ENCODE measurements at regions not wholly inside any gene's neighbourhood (a gene's known extent, or its start where the extent isn't known, plus 50 kb on each side); places are given as distances from the start of the nearest gene placed in this dataset.

DNA sequence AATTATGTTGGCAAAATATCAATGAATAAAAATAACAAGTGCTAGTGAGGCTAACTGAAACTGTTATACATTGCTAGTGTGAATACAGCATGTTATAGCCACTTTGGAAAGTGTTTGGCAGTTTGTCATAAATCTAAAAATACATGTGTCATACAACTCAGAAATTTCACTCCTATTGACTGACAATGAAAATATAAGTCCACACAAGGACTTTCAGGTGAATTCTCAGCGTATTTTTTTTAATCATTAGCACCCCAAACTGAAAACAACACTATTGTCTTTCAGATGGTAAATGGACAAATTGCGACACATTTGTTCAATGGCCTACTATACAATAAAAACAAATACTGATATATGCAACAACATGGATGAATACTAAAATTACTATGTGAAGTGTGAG, 884.8 kb downstream of the TRIB2 start:
- TF ChIP-seq, protein P1, sequence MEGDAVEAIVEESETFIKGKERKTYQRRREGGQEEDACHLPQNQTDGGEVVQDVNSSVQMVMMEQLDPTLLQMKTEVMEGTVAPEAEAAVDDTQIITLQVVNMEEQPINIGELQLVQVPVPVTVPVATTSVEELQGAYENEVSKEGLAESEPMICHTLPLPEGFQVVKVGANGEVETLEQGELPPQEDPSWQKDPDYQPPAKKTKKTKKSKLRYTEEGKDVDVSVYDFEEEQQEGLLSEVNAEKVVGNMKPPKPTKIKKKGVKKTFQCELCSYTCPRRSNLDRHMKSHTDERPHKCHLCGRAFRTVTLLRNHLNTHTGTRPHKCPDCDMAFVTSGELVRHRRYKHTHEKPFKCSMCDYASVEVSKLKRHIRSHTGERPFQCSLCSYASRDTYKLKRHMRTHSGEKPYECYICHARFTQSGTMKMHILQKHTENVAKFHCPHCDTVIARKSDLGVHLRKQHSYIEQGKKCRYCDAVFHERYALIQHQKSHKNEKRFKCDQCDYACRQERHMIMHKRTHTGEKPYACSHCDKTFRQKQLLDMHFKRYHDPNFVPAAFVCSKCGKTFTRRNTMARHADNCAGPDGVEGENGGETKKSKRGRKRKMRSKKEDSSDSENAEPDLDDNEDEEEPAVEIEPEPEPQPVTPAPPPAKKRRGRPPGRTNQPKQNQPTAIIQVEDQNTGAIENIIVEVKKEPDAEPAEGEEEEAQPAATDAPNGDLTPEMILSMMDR (IDR thresholded peaks at IDR 0.05): no peak
- no CpG with 5 or more reads among the region's 2 CpGs for WGBS (ENCODE audit: insufficient coverage)

DNA sequence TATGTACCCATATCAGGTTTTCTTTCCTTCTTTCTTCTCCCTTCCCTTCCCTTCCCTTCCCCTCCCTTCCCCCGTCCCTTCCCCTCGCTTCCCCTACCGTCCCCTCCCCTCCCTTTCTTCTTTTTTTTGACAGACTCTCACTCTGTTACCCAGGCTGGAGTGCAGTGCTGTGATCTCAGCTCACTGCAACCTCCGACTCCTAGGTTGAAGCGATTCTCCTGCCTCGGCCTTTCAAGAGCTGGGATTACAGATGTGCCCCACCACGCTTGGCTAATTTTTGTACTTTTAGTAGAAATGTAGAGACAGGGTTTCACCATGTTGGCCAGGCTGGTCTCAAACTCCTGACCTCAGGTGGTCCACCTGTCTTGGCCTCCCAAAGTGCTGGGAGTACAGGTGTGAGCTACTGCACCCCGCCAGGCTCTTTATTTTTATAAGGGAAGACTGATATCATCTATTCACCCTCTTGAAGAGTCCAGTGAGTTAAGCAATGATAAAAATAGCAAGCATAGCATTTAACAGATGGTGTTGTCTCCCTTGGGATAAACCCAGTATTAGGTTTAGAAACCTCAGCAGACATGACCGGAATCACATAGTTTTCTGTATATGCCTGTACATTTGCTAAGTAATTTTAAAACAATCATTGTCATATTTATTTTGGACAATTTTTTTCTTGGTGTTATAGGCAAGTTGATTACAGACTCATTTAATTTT, 888.4 kb downstream of the TRIB2 start:
- Histone ChIP-seq H3K36me3 (ENCODE audit: control insufficient read depth, insufficient read depth, low read length) (no peaks in the 10 kb centered on the region), H3K4me3 (ENCODE audit: low read length) (no peak overlapping the region), H3K27me3 (ENCODE audit: control insufficient read depth, insufficient read depth, low read length) (no peaks in the 10 kb centered on the region), H3K9me3 (ENCODE audit: control insufficient read depth, insufficient read depth, low read length) (peaks cover 2% of the 10 kb centered on the region), H3K27ac (ENCODE audit: low read length) (no peak overlapping the region), H3K4me1 (ENCODE audit: control insufficient read depth, insufficient read depth, low read length) (no peaks in the 10 kb centered on the region)
- no peak overlapping the region for H3K4me3 Mint-ChIP-seq
- H3K27ac Mint-ChIP-seq: no peak overlapping the region
- ATAC-seq (no peak), DNase-seq (no peak)
- H3K9me3 Mint-ChIP-seq: peaks cover 0 to 11% of the 10 kb centered on the region in 2 donors
- TF ChIP-seq, protein P1 (IDR thresholded peaks at IDR 0.05): no peak
- H3K36me3 Mint-ChIP-seq: no peaks in the 10 kb centered on the region
- WGBS (ENCODE audit: insufficient coverage): 94% methylated on average over 7 of the region's 9 CpGs
- H3K27me3 Mint-ChIP-seq (ENCODE audit: low read depth in 2 of 2): no peaks in the 10 kb centered on the region
- H3K4me1 Mint-ChIP-seq: no peaks in the 10 kb centered on the region
- intact Hi-C loops (cut with micrococcal nuclease): no loop called here

More for the DNA sequence above, 884.8 kb downstream of the TRIB2 start:
- intact Hi-C loops (cut with micrococcal nuclease): no loop called here
- H3K4me3 ChIP-seq (ENCODE audit: low read length): no peak overlapping the region
- DNase-seq: no peak
- Mint-ChIP-seq H3K27me3 (ENCODE audit: low read depth in 2 of 2) (no peaks in the 10 kb centered on the region), H3K27ac (no peak overlapping the region), H3K4me1 (no peaks in the 10 kb centered on the region), H3K36me3 (no peaks in the 10 kb centered on the region), H3K4me3 (no peak overlapping the region), H3K9me3 (peaks cover 7 to 13% of the 10 kb centered on the region in 2 donors)
- no peaks in the 10 kb centered on the region for H3K27me3 ChIP-seq (ENCODE audit: control insufficient read depth, insufficient read depth, low read length)
- no peak overlapping the region for H3K27ac ChIP-seq (ENCODE audit: low read length)
- H3K36me3 ChIP-seq (ENCODE audit: control insufficient read depth, insufficient read depth, low read length): no peaks in the 10 kb centered on the region
- H3K4me1 ChIP-seq (ENCODE audit: control insufficient read depth, insufficient read depth, low read length): no peaks in the 10 kb centered on the region
- no peak for ATAC-seq
- peaks cover 2% of the 10 kb centered on the region for H3K9me3 ChIP-seq (ENCODE audit: control insufficient read depth, insufficient read depth, low read length)

DNA sequence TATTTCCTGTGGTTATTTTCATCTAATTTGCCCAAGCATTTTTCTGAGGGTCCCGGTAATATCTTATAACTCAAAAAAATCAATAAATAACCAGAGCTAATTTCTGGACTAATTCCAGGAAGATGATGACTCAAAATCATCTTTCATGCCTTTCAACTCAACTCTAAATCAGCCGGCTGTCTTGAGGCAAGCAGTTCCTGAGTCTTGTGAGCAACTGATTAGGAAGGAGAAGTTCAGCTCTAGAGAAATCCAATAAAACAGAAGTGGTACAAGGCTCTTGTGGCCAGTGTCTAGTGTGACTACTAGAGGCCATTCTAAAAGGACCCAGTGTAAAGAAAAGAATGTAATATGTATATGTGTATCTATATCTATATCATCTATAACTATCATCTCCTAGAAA, 890.4 kb downstream of the TRIB2 start:
- DNase-seq: no peak
- H3K27me3 ChIP-seq (ENCODE audit: control insufficient read depth, insufficient read depth, low read length): no peaks in the 10 kb centered on the region
- no peak overlapping the region for H3K4me3 Mint-ChIP-seq
- no peak overlapping the region for H3K27ac ChIP-seq (ENCODE audit: low read length)
- no peaks in the 10 kb centered on the region for H3K36me3 Mint-ChIP-seq
- no peaks in the 10 kb centered on the region for H3K36me3 ChIP-seq (ENCODE audit: control insufficient read depth, insufficient read depth, low read length)
- intact Hi-C loops (cut with micrococcal nuclease): no loop called here
- WGBS (ENCODE audit: insufficient coverage): 13% methylated on average over 2 of the region's 2 CpGs
- H3K27ac Mint-ChIP-seq: no peak overlapping the region
- no peak for ATAC-seq
- peaks cover 7 to 14% of the 10 kb centered on the region in 2 donors for H3K9me3 Mint-ChIP-seq
- H3K4me3 ChIP-seq (ENCODE audit: low read length): no peak overlapping the region
- no peaks in the 10 kb centered on the region for H3K4me1 Mint-ChIP-seq
- no peaks in the 10 kb centered on the region for H3K27me3 Mint-ChIP-seq (ENCODE audit: low read depth in 2 of 2)
- no peaks in the 10 kb centered on the region for H3K4me1 ChIP-seq (ENCODE audit: control insufficient read depth, insufficient read depth, low read length)
- TF ChIP-seq, protein P1 (IDR thresholded peaks at IDR 0.05): no peak
- H3K9me3 ChIP-seq (ENCODE audit: control insufficient read depth, insufficient read depth, low read length): peaks cover 2% of the 10 kb centered on the region

DNA sequence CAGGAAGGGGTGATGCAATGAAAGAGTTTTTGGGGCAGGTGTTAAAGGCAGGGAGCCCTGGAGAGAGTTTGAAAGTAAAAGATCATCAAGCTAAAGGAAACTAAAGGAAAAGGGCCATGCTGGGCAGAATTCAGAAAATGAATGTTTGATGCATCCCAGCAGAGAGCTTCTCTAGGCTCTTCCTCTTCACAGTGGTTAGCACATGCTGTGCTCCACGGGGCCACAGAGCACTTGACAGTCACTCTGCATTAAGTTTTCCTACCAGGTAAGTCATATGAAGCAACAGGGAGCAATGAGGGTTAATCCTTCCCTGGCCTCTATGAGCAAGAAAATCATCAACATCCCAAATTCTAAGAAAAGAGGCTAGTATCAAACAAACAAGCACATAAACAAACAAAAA, 895.2 kb downstream of the TRIB2 start:
- intact Hi-C loops (cut with micrococcal nuclease): no loop called here
- Mint-ChIP-seq H3K27ac (no peak overlapping the region), H3K4me1 (no peaks in the 10 kb centered on the region), H3K4me3 (no peak overlapping the region), H3K27me3 (ENCODE audit: low read depth in 2 of 2) (no peaks in the 10 kb centered on the region), H3K36me3 (no peaks in the 10 kb centered on the region), H3K9me3 (peaks cover 9 to 15% of the 10 kb centered on the region in 2 donors)
- no peaks in the 10 kb centered on the region for H3K36me3 ChIP-seq (ENCODE audit: control insufficient read depth, insufficient read depth, low read length)
- TF ChIP-seq, protein P1 (IDR thresholded peaks at IDR 0.05): no peak
- DNase-seq (no peak), ATAC-seq (no peak)
- 13% methylated on average over 1 of the region's 1 CpG for WGBS (ENCODE audit: insufficient coverage)
- H3K27ac ChIP-seq (ENCODE audit: low read length): no peak overlapping the region
- H3K4me1 ChIP-seq (ENCODE audit: control insufficient read depth, insufficient read depth, low read length): no peaks in the 10 kb centered on the region
- H3K9me3 ChIP-seq (ENCODE audit: control insufficient read depth, insufficient read depth, low read length): no peaks in the 10 kb centered on the region
- no peak overlapping the region for H3K4me3 ChIP-seq (ENCODE audit: low read length)
- H3K27me3 ChIP-seq (ENCODE audit: control insufficient read depth, insufficient read depth, low read length): no peaks in the 10 kb centered on the region

Data from natural killer cell (primary cell).